ENCODE measurements at regions not wholly inside any gene's neighbourhood (a gene's known extent, or its start where the extent isn't known, plus 50 kb on each side); places are given as distances from the start of the nearest gene placed in this dataset.

DNA sequence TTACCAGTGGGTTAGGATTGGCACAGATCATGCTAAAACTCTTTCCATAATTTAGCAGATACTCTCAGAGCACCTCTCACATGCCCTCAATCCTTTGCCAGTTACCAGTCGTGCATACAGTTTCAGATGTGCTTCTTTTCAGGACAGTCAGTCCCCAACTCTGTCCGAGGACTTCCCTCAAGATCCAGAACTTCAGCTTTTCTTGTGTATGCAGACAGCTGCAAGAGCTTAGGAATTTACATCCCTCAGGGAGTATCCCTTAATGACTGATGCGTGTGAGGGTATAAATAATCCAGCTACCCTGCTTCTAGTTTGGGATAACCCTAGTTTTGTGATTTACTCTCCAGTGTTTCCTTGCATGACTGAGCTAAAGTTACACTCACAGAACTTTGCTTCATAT, 393.0 kb upstream of the PLXNA2 start:
- Mint-ChIP-seq H3K36me3 (ENCODE audit: low read depth) (no peaks in the 10 kb centered on the region), H3K27ac (no peak overlapping the region), H3K27me3 (peaks cover 8% of the 10 kb centered on the region), H3K4me3 (no peak overlapping the region), H3K4me1 (ENCODE audit: low read depth) (no peaks in the 10 kb centered on the region), H3K9me3 (no peaks in the 10 kb centered on the region)

DNA sequence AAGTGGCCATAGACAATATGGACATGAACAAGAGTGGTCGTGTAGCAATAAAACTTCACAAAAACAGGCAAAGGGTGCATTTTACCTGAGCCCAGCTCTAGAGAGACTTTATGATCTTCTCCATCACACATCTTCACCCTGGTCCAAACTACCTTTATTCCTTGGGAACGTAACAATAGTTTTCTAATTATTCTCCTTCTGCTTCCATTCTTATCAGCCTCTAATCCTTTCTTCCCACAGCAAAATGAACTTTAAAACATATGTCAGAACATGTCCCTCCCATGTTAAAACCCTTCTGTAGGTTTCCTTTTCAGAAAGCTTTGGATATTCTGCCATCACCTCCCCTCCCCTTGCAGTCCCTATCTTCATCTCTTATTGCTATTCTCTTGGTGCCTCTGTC, 395.2 kb upstream of the PLXNA2 start:
- Mint-ChIP-seq H3K9me3 (no peaks in the 10 kb centered on the region), H3K4me3 (no peak overlapping the region), H3K27me3 (peaks cover 3% of the 10 kb centered on the region), H3K27ac (no peak overlapping the region), H3K4me1 (ENCODE audit: low read depth) (no peaks in the 10 kb centered on the region), H3K36me3 (ENCODE audit: low read depth) (no peaks in the 10 kb centered on the region)

DNA sequence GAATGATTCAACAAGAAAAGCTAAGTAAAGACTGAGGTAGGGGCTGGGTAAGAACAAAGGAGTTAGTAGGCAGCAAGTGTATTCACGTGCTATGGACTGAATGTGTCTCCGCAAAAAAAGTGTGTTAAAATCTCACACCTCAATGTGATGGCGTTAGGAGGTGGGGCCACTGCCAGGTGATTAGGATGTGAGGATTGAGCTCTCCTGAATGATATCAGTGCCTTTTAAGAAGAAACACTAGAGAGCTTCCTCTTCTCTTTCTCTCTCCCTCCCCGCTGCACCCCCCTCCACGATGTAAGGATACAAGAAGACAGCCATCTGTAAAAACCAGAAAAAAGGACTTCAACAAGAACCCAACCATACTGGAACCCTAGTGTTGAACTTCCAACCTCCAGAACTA, 396.1 kb upstream of the PLXNA2 start:
- no peaks in the 10 kb centered on the region for H3K9me3 Mint-ChIP-seq
- no peak overlapping the region for H3K4me3 Mint-ChIP-seq
- no peak overlapping the region for H3K27ac Mint-ChIP-seq
- H3K4me1 Mint-ChIP-seq (ENCODE audit: low read depth) = no peaks in the 10 kb centered on the region
- H3K27me3 Mint-ChIP-seq = peaks cover 3% of the 10 kb centered on the region
- H3K36me3 Mint-ChIP-seq (ENCODE audit: low read depth) = no peaks in the 10 kb centered on the region

DNA sequence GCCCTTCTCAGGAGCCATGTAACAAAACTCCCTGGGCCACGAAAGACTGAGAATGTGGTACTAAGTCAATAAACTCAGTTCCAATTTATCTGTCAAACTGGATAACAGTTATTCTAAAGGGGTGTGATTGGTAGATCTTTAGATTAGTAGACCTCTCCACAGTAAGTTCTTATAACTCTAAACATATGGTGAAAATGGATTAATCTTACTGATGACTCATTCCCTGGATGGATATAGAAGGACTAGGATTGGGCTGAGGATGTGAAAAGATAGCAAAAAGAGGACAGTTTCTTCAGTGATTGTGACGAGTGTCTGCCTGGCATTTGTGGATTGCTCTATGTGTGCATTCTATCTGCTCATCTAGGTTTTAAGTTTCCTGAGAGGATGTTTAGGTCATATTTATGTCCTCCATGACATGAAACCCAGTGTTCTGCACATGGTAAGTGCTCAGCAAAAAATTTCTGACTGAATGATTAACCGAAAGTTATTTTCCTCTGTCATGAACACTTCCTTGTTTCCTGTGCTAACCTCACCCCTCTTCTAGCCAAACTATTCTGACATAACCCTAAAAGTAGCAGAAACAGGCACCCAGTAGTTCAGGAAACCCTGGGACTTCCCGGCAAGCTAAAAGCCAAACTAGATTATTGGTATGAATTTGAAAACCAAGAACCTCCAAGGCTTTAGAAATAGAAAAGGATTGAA, 397.5 kb upstream of the PLXNA2 start:
- Mint-ChIP-seq H3K4me3 (no peak overlapping the region), H3K27me3 (peaks cover 3% of the 10 kb centered on the region), H3K36me3 (ENCODE audit: low read depth) (no peaks in the 10 kb centered on the region), H3K9me3 (no peaks in the 10 kb centered on the region), H3K27ac (no peak overlapping the region), H3K4me1 (ENCODE audit: low read depth) (no peaks in the 10 kb centered on the region)

DNA sequence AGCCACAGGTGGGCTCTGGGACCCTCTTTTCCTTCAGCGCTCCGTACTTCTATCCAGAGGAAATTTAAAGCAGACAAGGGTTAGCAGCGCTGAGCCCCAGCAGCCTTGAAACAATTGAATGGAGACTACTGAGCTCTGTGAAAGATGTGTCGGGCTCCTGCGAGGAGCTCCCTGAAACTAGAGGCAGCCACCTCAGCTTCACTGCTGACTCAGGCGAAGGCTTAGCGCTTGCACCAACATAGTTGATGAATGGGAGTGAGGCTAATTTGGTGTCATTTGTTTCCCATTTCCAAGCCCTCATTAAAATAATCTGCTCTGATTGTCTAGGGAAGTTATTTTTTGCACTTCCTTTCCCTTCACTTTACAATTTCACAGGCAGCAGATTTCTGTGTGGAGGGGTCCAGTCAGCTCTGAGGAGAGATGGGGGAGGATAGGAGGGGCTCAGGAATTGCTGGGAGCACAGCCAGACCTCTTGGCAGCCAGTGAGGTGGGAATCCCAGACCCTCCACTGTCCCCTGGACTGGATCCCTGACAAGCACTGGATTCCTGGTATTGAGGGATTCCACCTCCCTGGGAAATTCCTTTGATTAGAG, 398.9 kb upstream of the PLXNA2 start:
- H3K9me3 Mint-ChIP-seq = no peaks in the 10 kb centered on the region
- H3K27ac Mint-ChIP-seq = no peak overlapping the region
- H3K36me3 Mint-ChIP-seq (ENCODE audit: low read depth) = no peaks in the 10 kb centered on the region
- H3K27me3 Mint-ChIP-seq = peaks cover under 1% of the 10 kb centered on the region
- H3K4me3 Mint-ChIP-seq = no peak overlapping the region
- H3K4me1 Mint-ChIP-seq (ENCODE audit: low read depth) = no peaks in the 10 kb centered on the region

DNA sequence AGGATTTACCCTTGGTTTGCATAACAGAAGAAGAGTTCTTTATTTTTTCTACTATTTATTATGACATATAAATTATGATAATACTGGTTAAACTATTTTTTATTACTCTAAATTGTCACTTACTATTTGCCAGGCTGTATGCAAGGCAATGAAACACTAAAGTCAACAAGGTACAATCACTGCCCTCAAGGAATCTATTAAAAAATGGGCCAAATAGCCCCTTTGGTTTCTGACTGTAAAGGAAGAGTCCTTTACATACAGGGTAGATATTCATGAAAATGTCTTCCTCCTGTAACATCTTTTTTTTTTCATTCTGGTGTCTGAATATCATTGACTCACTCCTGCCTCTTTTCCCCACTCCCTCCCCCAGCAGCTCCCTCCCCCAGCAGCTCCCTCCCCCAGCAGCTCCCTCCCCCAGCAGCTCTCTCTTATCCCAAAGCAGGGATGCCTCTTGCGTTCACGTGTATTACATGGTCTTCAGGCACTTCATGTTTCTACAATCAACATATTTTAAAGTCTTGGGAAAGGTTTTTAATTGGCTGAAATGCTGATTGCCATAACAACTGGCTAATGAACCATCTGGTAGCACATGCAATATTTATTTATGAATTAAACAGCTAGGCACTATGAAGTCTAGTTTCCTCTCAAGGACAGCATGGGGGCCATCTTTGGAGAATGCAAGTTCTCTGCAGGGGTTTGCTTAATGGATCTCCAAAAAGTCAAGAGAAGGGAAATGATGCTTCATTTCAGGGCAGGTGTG, 400.4 kb upstream of the PLXNA2 start:
- no peak overlapping the region for H3K4me3 Mint-ChIP-seq

DNA sequence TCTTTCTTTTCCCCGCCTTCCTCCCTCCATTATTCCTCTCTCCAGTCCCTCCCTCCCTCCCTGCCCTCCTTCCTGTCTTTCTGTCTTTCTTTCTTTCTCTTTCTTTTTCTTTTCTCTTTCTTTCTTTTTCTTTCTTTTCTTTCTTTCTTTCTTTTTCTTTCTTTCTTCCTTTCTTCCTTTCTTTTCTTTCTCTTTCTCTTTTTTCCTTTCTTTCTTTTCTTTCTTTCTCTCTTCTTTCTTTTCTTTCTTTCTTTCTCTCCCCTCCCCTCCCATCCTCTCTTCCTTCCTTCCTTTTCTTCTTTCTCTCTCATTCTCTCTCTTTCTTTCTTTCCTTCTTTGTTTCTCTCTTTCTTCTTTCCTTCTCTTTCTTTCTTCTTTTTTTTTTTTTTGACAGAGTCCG, 402.2 kb upstream of the PLXNA2 start:
- Mint-ChIP-seq H3K4me1 (ENCODE audit: low read depth) (no peaks in the 10 kb centered on the region), H3K9me3 (no peaks in the 10 kb centered on the region), H3K36me3 (ENCODE audit: low read depth) (no peaks in the 10 kb centered on the region), H3K27me3 (peaks cover 8% of the 10 kb centered on the region), H3K27ac (no peak overlapping the region), H3K4me3 (no peak overlapping the region)

More for the DNA sequence above, 400.4 kb upstream of the PLXNA2 start:
- peaks cover 3% of the 10 kb centered on the region for H3K27me3 Mint-ChIP-seq
- H3K27ac Mint-ChIP-seq = no peak overlapping the region
- no peaks in the 10 kb centered on the region for H3K4me1 Mint-ChIP-seq (ENCODE audit: low read depth)
- H3K9me3 Mint-ChIP-seq = no peaks in the 10 kb centered on the region
- no peaks in the 10 kb centered on the region for H3K36me3 Mint-ChIP-seq (ENCODE audit: low read depth)

DNA sequence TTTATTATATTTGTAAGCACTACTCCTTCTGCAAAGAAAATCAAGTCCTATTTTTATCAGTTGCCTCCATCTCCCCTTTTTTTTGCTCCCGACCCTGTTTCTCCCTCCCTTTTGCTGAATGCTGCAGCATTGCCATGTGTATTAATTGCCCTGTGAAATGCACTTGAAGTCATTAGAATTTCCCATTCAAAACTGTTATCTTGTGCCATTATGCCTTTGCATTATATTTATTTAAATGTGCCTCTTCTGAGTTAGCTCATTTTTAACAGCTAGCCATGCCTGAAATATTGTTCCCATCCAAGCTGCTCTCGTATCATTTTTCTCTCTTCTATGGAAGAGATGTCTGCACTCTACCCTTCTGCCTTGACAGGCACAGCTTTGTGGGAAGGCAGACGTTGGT, 404.0 kb upstream of the PLXNA2 start:
- Mint-ChIP-seq H3K9me3 (no peaks in the 10 kb centered on the region), H3K27me3 (peaks cover 11% of the 10 kb centered on the region), H3K4me3 (no peak overlapping the region), H3K4me1 (ENCODE audit: low read depth) (no peaks in the 10 kb centered on the region), H3K27ac (no peak overlapping the region), H3K36me3 (ENCODE audit: low read depth) (no peaks in the 10 kb centered on the region)

DNA sequence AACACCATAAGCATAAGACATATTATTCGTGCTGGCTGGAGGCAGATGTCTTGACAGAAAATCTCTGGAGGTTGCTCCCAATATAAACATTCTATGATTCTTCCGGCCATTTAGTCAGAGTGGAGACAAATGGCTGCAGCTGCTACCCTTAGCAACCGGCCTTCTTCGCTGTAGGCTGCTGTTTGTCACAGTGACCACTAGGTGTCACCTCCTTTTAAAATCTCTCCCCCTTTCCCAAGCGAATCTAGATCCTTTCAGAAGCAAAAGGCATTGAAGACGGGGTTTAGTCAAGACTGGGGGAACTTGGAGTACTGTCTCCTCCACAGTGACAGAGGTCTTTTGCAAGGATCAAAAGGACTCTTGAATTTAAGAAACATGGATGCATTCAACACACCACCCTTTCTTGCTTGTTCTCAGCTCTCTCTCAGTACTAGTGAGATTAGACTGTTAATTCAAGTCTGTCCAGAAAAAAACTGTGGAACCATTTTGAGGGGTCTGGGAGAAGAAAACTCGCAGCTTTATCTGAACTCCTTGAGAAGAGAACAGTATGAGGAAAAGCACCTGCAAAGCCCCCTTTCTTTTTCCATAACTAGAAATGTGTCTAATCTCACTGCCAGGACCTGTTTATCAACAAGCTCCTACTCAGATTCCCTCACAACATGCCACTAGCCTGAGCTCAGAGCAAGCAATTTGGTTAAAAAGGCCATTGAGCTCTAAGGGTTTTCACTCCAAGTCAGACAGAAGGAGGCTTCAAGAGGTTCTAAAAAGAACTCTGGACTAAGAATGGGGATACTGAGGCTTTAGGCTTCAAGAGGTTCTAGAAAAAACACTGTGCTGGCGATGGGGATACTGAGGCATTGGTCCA, 408.3 kb upstream of the PLXNA2 start:
- Mint-ChIP-seq H3K9me3 (no peaks in the 10 kb centered on the region), H3K27me3 (peaks cover 16% of the 10 kb centered on the region), H3K4me3 (no peak overlapping the region), H3K4me1 (ENCODE audit: low read depth) (no peaks in the 10 kb centered on the region), H3K27ac (no peak overlapping the region), H3K36me3 (ENCODE audit: low read depth) (no peaks in the 10 kb centered on the region)

DNA sequence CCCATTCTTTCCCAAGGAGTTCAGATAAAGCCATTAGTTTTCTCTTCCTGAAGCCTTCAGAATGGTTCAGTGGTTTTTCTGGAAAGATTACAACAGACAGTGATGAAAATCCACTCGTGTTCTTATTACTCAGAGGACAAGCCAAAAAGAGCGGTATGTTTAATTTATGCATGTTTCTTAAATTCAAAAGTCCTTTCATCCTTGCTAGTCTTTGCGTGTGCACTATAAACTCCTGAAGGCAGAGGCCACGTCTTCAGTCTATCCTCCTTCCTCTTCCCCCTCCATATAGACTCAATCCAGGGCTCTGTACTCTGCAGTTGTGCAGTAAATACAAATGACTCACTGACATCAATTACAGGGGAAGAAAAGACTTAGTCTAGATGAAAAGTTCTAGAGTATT, 409.2 kb upstream of the PLXNA2 start:
- H3K4me1 Mint-ChIP-seq (ENCODE audit: low read depth) = no peaks in the 10 kb centered on the region
- peaks cover 12% of the 10 kb centered on the region for H3K27me3 Mint-ChIP-seq
- H3K4me3 Mint-ChIP-seq = no peak overlapping the region
- H3K36me3 Mint-ChIP-seq (ENCODE audit: low read depth) = no peaks in the 10 kb centered on the region
- no peak overlapping the region for H3K27ac Mint-ChIP-seq
- H3K9me3 Mint-ChIP-seq = no peaks in the 10 kb centered on the region

DNA sequence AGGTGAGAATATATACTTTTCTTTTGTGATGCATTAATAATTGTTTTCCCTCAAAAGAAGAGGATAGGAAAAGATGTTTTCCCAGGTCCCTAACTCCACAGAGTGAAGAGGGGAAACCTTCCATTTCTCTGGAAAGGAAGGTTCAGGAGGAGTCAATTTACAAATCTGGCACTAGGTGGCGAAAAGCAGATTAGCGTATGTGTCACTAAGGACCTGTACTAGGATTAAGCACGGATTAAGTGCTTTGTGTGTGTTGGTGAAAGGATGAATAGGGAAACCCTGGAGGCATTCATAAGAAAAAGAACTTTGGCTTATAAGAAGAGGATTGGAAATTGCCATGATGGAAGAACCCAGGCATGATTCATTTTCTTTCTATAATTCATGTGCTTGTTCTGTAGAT, 410.1 kb upstream of the PLXNA2 start:
- Mint-ChIP-seq H3K27ac (no peak overlapping the region), H3K27me3 (peaks cover 12% of the 10 kb centered on the region), H3K9me3 (no peaks in the 10 kb centered on the region), H3K4me3 (no peak overlapping the region), H3K4me1 (ENCODE audit: low read depth) (no peaks in the 10 kb centered on the region), H3K36me3 (ENCODE audit: low read depth) (no peaks in the 10 kb centered on the region)

DNA sequence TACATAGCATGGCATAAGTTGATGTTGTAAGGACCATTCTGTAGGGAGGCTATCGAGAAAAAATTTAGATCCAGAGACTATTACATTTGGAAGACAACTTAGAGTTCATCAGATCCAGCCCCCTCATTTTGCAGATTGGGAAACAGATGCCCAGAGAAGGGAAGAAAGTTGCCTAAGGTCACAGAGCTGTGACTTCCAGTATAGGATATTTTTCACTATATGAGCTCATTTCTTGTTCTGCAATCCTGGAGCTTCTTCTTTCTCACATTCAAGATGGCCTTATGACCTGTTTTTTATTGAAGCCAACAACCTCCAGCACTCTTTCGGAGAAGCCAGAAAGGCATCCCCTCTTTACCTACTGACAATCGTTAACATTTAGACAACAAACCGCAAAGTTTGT, 421.8 kb upstream of the PLXNA2 start:
- no peaks in the 10 kb centered on the region for H3K4me1 Mint-ChIP-seq (ENCODE audit: low read depth)
- no peaks in the 10 kb centered on the region for H3K36me3 Mint-ChIP-seq (ENCODE audit: low read depth)
- peaks cover 3% of the 10 kb centered on the region for H3K27me3 Mint-ChIP-seq
- H3K9me3 Mint-ChIP-seq = no peaks in the 10 kb centered on the region
- H3K27ac Mint-ChIP-seq = no peak overlapping the region
- H3K4me3 Mint-ChIP-seq = no peak overlapping the region

DNA sequence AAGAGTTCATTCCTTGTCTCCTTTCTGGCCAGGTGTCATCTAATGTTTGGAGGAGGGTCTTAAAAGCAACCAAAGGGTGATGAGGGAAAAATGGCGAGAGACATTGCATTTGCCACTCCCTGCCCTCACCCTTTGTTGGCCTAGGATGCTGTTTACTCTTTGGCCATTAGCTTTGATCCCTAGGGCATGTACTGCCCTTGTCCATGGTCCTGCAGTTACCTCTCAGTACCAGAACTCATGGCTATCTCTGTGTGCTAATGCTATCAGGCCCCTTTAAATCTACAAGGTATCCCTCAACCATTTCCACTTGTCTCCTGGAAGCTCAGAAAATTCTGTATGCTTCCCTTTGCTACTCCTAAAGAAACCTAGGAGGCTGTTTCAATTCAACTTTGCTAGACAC, 424.8 kb upstream of the PLXNA2 start:
- H3K27ac Mint-ChIP-seq = no peak overlapping the region
- H3K4me1 Mint-ChIP-seq (ENCODE audit: low read depth) = no peaks in the 10 kb centered on the region
- no peaks in the 10 kb centered on the region for H3K36me3 Mint-ChIP-seq (ENCODE audit: low read depth)
- peaks cover under 1% of the 10 kb centered on the region for H3K27me3 Mint-ChIP-seq
- no peak overlapping the region for H3K4me3 Mint-ChIP-seq
- no peaks in the 10 kb centered on the region for H3K9me3 Mint-ChIP-seq

DNA sequence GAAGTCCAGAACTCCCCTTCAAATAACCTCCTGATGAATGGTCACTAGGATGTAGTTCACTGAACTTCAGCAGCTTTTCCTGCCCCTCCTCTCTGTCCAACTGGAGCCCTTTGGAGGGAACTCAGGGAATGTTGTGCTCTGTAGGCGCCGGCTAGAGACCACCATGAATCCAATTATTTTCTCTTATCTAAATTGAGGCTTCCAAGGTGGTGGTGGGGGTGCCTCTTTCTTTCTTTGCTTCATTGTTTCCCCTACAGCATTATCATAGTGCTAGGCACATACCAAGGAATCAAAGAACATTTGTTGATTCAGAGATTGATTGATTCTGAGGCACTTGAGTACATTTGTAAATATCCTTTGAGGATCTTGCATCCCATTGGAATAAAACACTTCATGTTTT, 426.6 kb upstream of the PLXNA2 start:
- Mint-ChIP-seq H3K27me3 (peaks cover 12% of the 10 kb centered on the region), H3K9me3 (no peaks in the 10 kb centered on the region), H3K27ac (no peak overlapping the region), H3K4me3 (no peak overlapping the region), H3K4me1 (ENCODE audit: low read depth) (no peaks in the 10 kb centered on the region), H3K36me3 (ENCODE audit: low read depth) (no peaks in the 10 kb centered on the region)

Data from stimulated activated naive CD8-positive, alpha-beta T cell treated with anti-CD3 and anti-CD28 coated beads, Interleukin-15, Interleukin-2, amounts not matched to agents 100 ng/mL and 50 ng/mL, for 24 hours (primary cell).